H54 (cell line): ENCODE measurements at regions not wholly inside any gene's neighbourhood (a gene's known extent, or its start where the extent isn't known, plus 50 kb on each side); places are given as distances from the start of the nearest gene placed in this dataset.

ENCODE experiments used
- DNase-seq: peaks from one replicate; pipeline ENCODE4 v3.0.0; 2011; ENCODE audit warnings: low spot score, mixed read lengths; ENCODE audit not compliant: insufficient read length
- FAIRE-seq: peaks from 3 replicates; lab custom pipeline; 2011; peaks lifted over from hg19 to GRCh38; lab: Jason Lieb, UNC
- POLR2A ChIP-seq: IDR thresholded peaks from 2 replicates; pipeline ENCODE4 v1.6.1; 2011; ENCODE audit warnings: low read depth, mild to moderate bottlenecking, low read length

DNA sequence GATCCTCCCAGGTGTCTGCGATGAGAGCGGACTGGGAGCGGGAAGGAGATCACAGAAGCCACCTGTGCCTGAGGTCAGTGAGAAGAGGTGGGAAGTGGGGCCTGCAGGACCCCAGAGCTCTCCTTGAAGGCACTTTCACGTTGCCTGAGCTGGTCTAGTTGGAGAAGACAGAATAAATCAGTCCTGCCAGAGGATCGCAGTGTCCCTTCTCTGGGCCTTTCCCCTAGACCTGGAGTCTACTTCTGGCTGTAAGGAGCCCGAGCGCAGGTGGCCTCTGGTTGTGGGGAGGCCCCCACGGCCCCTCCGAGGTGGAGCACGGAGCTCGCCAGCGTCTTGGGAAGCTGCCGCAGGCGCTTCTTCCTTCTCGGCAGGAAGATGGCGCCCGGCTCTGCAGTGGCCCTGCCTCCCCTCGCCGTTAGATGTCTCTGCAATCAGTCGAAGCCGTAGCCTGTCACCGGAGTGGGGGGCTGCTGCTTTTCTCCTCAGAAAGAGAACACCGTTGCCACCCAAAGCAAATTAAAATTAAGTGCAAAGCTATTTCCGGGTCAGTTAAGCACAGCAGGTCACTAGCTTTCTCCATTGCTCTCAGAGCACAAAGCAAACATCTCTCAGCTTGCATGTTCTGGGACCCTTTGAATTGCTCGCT, 212.0 kb upstream of the MYT1L start:
- no peak for TF ChIP-seq POLR2A
- DNase-seq = no peak
- no peak for FAIRE-seq

- no peak for TF ChIP-seq POLR2A
- DNase-seq (no peak), FAIRE-seq (no peak)
Measured at GRCh38 chr2:2542316-2542715, 211.2 kb upstream of the MYT1L start.

- FAIRE-seq = no peak
- no peak for TF ChIP-seq POLR2A
- no peak for DNase-seq
Measured at GRCh38 chr2:2540406-2540805, 209.3 kb upstream of the MYT1L start.

DNA sequence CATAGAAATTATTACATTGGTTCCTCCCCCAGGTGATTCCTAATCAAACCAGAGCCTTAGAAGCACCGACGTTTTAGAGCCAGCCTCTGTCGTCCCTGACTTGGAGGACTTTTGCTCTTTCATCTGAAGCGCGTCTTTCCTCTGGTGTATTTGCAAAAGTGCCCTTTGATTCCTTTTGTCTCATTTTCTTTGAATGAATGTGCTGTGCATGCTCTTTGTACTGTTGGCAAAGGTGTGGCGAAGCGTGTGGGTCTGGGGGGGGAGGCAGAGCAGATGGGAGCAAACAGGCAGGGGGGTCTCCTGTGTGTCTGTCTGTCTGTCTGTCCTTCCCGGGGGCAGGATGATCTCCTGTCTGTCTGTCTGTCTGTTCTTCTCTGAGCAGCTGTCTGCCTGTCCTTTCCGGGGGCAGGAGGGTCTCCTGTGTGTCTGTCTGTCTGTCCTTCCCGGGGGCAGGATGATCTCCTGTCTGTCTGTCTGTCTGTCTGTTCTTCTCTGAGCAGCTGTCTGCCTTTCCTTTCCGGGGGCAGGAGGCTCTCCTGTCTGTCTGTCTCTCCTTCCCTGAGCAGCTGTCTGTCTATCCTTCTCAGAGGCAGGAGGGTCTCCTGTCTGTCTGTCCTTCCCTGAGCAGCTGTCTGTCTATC, 205.5 kb upstream of the MYT1L start:
- DNase-seq = no peak
- FAIRE-seq = no peak
- no peak for TF ChIP-seq POLR2A

GRCh38 chr2:2530334-2530733, 199.3 kb upstream of the MYT1L start:
- TF ChIP-seq POLR2A = no peak
- FAIRE-seq (no peak), DNase-seq (no peak)

DNA sequence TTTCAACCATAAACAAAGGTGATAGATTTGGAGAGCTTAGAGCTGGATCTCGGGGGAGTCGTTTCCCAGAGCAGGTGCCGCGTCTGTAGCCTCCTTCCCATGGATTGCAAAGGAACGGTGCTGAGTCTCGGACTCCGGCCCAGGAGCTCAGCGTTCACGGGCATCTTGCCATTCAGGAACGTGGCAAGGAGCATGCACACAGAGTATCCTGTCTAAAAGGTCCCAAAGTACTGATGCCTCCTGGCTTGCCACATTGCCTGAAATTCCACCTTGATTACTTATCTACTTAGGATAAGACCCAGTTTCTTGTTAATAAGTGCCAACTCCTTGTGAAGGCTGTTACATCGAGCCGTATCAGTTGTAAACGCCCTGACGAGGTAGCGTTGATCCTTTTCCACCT, 197.8 kb upstream of the MYT1L start:
- no peak for TF ChIP-seq POLR2A
- FAIRE-seq (no peak), DNase-seq (no peak)

DNA sequence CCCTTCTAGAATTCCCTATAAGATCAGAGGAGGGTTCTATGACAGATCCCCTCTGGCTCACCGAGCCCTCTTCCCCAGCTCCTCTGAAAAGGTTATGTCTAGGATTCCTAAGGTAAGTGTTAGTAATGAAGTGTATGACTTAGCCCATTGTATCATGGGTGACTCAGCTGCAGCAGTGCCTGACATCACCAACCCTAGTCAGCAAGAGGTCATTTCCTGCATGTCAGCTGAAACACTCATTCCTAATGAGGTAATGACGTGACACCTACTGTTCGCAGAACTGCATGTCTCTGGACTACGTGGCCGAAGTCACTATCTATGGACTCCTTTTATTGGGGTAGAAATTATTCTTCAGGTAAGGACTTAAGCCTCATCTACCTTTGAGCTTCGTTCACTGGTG, 196.1 kb upstream of the MYT1L start:
- no peak for TF ChIP-seq POLR2A
- no peak for FAIRE-seq
- no peak for DNase-seq

DNA sequence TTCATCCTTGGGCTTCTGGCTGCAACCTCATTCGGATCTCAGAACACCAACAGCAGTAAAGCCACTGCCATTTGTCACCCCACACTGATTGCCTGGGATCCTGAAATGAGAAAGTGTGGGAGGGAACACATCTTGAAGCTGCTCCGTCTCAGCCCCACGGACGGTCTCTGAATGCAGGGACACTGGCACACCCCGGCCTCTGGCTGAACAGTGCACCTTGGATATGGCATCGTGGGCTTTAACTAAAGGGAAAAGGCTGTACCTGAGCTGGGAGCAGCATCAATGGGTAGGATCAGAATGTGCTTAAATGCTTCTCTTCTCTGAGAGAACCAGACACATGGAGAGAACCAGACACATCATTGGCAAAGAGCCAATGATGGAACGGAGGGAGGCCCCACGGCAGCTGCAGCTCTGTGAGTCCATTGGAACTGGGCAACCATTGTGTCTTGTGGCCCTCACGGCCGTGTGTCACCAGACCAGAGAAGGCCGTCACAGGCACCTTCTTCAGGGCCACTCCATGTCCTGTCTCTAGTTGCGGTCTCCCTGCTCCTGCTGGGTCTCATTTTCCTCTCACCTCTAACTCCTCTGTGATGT, 193.4 kb upstream of the MYT1L start:
- FAIRE-seq (no peak), DNase-seq (no peak)
- TF ChIP-seq POLR2A = no peak

GRCh38 chr2:2523461-2524347, 192.6 kb upstream of the MYT1L start:
- TF ChIP-seq POLR2A = no peak
- DNase-seq (no peak), FAIRE-seq (no peak)

GRCh38 chr2:2520401-2520811, 189.3 kb upstream of the MYT1L start:
- TF ChIP-seq POLR2A = no peak
- FAIRE-seq (no peak), DNase-seq (no peak)

- no peak for TF ChIP-seq POLR2A
- FAIRE-seq (no peak), DNase-seq (no peak)
Measured at GRCh38 chr2:2519381-2519780, 188.3 kb upstream of the MYT1L start.

DNA sequence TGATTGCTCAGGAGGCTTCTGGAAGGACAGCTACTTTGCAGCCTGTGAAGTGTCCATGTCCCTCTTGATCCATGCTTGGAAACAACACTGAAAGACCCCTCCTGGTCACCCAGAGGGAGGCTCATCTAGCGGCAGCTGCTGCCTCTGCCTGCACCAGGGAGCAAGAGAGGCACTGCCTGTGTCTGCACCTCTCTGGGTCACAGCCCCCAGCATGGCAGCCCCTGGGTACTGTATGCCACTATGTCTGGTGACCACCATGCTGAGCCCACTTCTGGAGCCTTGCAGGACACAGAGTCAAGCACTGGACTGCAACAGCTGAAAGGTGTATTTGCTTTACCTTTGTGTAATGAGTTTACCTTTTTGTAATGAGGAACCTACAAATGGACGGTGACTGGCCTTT, 186.3 kb upstream of the MYT1L start:
- TF ChIP-seq POLR2A = no peak
- FAIRE-seq = no peak
- no peak for DNase-seq

DNA sequence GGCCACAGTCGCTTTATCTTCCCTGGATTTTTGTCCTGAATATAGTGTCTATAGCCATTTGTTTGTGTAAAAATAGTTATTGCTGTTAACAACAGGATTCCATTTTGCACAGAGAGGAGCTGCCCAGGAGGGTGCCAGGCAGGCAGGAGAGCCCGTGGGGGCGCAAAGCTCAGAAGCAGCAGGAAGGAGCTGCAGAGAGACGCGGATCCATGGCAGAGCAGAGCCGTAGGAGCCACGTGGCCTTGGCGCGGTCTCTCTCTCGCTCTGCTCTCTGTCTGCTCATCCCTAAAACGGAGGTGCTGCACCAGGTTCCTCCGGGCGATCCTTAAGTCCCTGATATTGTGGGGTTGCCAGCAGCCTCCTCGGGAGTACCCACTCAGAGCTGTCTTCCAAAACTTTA, 185.3 kb upstream of the MYT1L start:
- DNase-seq (no peak), FAIRE-seq (no peak)

DNA sequence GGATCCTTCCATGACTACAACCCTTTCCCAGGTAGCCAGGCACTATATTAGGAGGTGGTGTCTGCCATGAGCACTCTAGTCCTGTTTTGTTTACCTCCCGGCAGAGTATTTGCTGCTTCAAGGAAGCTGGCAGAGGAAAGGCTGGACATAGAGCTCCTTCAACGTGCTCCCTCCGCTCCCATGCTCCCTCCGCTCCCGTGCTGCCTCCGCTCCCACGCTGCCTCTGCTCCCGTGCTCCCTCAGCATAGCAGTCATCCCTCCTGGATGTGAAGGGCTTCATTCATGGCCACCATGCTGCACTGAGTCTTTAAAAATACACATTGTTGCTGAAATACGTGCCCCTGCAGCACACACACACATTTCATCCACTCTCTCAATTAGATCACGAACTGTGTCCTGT, 181.9 kb upstream of the MYT1L start:
- DNase-seq = no peak
- FAIRE-seq = no peak
- no peak for TF ChIP-seq POLR2A

More for the DNA sequence above, 185.3 kb upstream of the MYT1L start:
- TF ChIP-seq POLR2A = no peak
